Activated CD4-positive, alpha-beta T cell treated with anti-CD3 and anti-CD28 coated beads, Interleukin-2, Interleukin-6, amounts not matched to agents 100 ng/mL and 50 ng/mL, durations not matched to agents 16 hours and 8 hours (primary cell): ENCODE measurements at regions not wholly inside any gene's neighbourhood (a gene's known extent, or its start where the extent isn't known, plus 50 kb on each side); places are given as distances from the start of the nearest gene placed in this dataset.
"Not testable (repeated sequence)": the region's sequence is repeated elsewhere in the genome, so short reads cannot be mapped to it uniquely, and the experiment has no call there.

Source experiments
- DNase-seq: peaks from one replicate; pipeline ENCODE4 v3.0.0-alpha.2; 2020

- DNase-seq = no peak
Observed at GRCh38 chr14:52202151-52202550, 65.3 kb upstream of the PTGDR start.

DNA sequence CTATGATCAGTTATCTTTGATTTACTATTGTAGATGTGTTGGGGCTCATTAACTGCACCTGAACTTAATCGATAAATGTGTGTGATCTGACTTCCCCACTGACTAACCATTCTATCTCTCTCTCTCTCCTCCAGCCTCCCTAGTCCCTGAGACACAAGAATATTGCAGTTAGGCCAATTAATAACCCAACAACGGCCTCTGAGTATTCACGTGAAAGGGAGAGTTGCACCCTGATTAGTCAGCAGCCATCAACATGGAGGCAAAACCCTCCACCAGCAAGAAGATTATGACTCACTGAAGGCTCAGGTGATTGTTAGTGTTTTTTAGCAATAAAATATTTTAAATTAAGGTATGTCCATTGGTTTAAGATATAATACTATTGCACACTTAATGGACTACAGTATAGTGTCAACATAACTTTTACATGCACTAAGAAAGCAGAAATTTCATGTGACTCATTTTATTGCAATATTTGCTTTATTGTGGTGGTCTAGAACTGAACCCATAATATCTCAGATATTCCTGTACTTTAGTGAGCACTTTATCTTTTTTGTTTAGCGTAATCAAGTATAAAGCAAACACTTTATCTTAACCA lies 77.1 kb upstream of the PTGDR start:
- no peak for DNase-seq

DNA sequence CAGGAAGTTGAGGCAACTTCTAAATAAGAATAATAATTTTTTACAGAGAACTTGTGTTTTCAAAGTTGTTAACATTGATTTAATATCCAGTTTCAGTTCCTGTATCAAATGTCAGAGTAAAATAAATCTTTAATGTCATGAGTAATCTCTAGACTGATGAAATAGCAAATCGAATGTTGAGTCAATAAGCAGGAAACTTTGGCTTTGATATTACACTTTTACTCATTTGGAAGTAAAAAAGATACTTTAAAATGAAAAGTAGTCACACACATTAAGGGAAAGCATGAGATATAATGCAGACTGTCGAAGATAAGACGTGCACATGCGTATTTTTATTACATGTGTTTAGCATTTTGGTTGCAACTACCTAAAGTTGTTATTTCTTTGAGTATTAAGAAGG lies 78.2 kb upstream of the PTGDR start:
- DNase-seq = peak; percentile 41

- DNase-seq = peak; percentile 19
Observed at GRCh38 chr14:52188381-52188780, 79.1 kb upstream of the PTGDR start.

DNA sequence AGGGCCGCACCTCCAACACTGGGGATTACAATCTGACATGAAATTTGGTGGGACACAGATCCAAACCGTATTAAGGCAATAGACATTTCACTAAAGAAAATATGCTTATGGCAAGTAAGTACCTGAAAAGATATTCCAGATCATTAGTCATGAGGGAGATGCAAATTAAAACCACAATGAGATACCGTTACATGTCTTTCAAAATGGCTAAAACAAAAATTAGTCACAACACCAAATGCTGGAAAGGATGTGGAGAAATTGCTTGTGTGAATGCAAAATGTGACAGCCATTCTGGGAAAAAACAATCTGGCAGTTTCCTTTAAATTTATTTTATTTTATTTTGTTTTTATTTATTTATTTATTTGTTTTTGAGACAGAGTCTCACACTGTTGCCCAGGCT lies 82.3 kb upstream of the PTGDR start:
- no peak for DNase-seq

GRCh38 chr14:52182853-52183252 lies 84.6 kb upstream of the PTGDR start:
- no peak for DNase-seq

DNA sequence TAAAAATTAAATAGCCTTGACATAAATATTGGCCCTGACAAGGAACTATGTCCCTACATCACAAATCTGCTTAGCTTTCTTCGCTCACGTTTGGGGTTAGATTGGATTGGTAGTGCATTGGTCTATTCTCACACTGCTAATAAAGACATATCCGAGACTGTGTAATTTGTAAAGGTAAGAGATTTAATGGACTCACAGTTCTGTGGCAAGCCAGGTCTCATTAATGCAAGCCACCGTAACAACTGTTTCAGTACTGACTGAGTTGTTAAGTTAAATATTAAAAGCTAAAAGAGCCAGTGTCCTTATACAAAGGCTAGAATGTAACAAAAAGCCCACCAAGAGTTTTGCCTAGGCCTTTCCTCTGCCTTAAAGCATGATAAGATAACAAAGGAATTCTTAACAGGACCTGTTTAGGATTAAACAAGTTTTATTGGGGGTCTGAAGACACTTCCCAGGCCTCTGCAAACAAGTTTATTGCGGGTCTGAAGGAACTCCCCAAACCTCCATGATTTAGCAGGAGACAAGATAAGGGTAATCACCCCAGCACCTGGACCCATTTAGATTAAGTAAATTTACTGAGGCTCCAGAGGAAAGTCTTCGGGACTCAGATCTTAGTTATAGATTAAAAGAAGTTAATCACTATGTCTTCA lies 88.2 kb upstream of the PTGDR start:
- DNase-seq = no peak

DNA sequence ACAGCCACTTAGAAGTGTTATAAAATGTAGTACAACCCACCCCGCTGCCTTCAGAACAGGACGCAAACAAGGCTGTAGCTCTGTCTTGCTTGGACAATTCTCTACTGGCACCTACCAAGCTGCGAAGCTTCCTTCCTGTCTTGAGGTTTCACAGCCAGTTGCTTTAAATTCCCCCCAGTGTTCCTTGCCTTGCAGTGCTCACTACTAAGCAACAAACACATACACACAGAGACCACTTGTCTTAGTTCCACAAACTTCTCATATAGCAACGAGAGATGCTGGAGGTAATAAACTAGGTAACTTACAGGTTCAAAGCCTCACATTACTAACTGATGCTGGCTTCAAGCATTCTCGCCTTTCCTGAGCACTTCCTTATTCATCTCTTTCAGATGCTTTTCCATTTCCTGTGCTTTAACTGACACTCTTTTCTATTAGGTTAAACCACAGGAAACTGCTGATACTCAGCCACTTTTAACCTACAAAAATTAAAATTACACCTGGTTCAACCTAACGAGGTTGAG lies 91.5 kb upstream of the PTGDR start:
- peak; percentile 15 for DNase-seq

- not testable (repeated sequence) for DNase-seq
Observed at GRCh38 chr14:52171932-52172331, 95.6 kb upstream of the PTGDR start.

- DNase-seq = no peak
Observed at GRCh38 chr14:52166822-52167221, 98.0 kb upstream of the NID2 start.

DNA sequence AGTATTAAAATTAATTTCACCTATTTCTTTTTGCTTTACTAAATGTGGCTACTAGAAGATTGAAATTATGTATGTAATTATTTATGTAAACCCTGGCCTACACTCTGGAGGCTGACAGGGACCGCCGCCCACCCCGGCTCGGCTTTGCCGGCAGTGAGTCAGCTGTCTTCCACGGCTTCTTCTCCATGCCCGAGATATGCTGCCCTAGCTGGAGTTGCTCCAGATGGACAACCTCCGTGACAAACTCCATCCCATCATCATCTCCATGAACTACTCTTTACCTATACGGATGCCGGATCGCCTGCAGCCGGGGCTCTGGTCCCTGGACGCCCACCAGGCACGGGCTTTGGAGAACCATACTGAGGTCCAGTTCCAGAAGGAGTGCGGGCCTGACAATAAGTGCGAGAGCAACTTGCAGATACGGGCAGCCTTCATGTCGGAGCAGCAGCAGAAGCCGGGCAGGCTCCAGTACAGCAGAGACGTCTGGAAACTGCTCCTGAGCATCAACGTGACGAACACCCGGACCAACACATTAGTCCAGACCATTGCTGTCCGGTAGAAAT lies 86.9 kb upstream of the NID2 start:
- no peak for DNase-seq

GRCh38 chr14:52154992-52155650 lies 86.3 kb upstream of the NID2 start:
- DNase-seq = no peak

GRCh38 chr14:52153939-52154338 lies 85.1 kb upstream of the NID2 start:
- no peak for DNase-seq

DNA sequence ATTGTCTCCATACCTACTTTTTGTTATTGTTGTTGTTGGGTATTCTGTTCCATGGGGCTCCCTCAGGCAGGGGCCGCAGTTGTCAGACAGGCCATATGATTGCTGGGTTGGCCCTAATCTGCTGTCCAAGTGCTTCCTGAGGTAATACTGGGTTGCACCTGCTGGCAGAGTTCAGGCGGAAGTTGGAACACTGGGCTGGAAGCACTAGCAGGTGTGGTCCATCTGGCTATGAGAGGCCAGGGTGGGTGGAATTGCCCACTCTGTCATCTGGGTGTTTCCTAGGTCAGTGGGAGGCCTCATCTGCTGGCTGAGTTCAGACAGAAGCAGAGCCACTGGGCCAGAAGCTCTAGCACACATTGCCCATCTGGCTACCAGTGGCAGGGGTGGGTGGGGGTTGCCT lies 81.3 kb upstream of the NID2 start:
- no peak for DNase-seq

DNA sequence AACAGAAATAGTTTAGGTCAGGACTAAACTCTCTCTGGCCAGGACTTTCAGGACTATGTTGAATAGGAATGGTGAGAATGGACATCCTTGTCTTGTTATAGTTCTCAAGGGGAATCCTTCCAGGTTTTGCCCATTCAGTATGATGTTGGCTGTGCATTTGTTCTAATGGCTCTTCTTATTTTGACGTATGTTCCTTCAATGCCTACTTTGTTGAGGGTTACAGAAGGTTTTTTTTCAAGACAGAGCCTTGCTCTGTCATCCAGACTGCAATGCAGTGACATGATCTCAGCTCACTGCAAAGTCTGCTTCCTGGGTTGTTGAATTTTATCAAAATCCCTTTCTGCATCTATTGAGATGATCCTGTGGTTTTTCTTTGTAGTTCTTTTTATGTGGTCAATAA lies 79.5 kb upstream of the NID2 start:
- no peak for DNase-seq

- no peak for DNase-seq
Observed at GRCh38 chr14:52146504-52146903, 77.6 kb upstream of the NID2 start.

- DNase-seq = not testable (repeated sequence)
Observed at GRCh38 chr14:52144099-52144498, 75.2 kb upstream of the NID2 start.

DNA sequence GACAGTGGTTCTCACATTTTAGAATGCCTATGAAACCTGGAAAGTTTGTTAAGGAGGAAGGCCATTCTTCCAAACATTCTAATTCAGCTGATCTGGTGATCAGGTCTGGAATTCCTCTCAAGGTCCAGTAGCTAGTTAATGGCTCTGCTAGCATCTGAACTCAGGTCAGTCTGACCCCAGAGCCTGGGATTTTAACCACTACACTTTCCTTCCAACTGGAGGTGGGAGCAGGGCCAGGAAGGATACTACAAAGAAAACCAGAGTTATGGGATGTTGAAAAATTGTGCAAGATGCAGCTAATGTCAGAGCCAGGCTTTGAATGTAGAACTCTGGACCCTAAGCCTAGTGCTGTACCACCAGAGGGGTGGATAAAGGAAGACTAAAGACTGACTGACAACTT lies 73.6 kb upstream of the NID2 start:
- no peak for DNase-seq

DNA sequence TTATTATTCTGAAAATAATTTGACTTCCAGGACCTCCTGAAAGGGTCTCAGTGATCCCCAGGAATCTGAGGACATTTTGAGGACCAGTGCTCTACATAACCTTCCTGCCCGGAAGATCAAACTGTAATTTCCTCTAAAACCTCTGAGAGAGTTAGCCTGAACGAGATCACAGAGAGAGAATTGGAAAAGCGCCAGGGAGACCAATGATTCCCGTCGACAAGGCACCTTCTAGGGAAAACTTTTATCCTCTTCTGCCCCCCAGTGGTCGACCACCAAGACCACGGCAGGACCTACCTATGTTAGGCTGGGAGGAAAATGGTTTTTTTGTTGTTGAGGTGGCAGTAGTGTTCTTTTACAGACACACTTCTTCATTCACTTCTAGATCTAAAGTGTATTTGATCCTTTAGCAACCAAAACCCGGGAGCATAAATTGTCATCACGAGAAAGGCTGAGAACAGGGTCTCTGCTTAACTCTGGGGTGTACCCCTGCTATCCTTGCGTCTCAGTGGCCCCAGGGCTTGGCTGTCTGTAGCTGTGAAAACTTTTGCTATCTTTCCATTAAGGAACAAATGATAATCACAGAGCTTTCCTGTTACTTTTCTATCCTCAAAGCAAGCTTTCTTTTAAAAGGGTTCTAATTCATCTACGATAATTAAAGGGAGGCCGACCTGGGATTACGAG lies 62.9 kb upstream of the NID2 start:
- DNase-seq = peak; percentile 60

DNA sequence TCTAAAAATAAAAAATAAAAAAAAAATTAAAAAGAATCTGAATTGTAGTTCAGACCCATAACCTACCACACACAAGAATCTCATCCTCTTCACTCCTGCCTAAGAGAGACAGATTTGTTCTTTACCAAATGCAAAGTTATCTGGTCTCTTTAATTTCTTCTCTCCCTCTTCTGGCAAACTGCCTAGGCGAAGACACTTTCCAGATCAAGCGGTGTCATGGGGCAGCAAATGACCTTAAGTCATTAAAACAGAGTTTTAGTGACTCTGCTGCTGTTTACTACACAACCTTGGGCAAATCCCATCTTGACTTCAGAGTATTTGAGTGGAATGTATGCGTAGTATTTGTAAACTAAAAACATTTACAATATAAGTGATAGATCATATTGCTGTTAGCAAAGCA lies 60.9 kb upstream of the NID2 start:
- DNase-seq = no peak

DNA sequence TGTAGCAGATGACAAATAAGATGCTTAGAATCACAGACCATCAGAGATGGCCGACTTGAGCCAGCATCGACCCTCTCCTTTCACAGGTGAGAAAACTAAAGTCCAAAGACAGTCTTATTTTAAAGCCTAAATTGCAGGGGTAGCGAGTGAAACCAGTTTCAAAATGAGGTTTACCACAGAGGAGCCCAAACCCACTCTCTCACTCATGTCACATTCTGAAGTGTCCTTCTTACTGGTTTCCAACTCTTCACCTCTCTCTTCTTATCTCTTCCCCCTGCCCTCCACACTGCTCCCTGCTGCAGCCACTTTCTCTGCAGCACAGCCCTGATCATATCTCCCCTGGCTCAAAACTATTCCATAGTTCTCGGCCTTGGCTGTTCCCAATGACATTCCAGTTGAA lies 57.0 kb upstream of the NID2 start:
- no peak for DNase-seq

GRCh38 chr14:52124791-52125684 lies 56.2 kb upstream of the NID2 start:
- no peak for DNase-seq
